ENCODE measurements at regions not wholly inside any gene's neighbourhood (a gene's known extent, or its start where the extent isn't known, plus 50 kb on each side); places are given as distances from the start of the nearest gene placed in this dataset.

DNA sequence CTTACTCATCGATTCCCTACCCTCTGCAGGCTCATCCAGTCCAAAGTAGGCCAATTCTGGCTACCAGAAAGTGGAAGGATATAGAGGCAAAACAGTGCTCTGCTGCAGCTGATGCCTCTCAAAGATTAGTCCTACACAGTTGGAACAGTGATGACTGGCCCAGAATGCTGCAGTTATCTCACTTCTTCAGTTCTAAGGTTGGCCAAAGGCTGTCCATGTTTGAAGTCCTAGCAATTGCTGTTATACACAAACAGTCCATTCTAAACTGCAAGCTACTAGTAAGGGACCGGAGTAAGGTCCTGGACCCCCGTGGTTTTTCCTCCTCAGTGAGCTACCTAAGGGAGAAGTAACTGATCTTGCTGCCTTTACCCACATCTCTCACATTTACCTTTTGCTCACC, 129.1 kb upstream of the NRIP1 start:
- TF ChIP-seq, protein P1, sequence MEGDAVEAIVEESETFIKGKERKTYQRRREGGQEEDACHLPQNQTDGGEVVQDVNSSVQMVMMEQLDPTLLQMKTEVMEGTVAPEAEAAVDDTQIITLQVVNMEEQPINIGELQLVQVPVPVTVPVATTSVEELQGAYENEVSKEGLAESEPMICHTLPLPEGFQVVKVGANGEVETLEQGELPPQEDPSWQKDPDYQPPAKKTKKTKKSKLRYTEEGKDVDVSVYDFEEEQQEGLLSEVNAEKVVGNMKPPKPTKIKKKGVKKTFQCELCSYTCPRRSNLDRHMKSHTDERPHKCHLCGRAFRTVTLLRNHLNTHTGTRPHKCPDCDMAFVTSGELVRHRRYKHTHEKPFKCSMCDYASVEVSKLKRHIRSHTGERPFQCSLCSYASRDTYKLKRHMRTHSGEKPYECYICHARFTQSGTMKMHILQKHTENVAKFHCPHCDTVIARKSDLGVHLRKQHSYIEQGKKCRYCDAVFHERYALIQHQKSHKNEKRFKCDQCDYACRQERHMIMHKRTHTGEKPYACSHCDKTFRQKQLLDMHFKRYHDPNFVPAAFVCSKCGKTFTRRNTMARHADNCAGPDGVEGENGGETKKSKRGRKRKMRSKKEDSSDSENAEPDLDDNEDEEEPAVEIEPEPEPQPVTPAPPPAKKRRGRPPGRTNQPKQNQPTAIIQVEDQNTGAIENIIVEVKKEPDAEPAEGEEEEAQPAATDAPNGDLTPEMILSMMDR (IDR thresholded peaks at IDR 0.05): no peak
- TF ChIP-seq POLR2AphosphoS5 (IDR thresholded peaks at IDR 0.05; ENCODE audit: insufficient read depth in 1 of 2, low read depth in 1 of 2): no peak

Measured in vagina (tissue), 2 donors.